ENCODE measurements at regions not wholly inside any gene's neighbourhood (a gene's known extent, or its start where the extent isn't known, plus 50 kb on each side); places are given as distances from the start of the nearest gene placed in this dataset.

GRCh38 chr4:65954416-65954815 lies 284.1 kb upstream of the EPHA5 start:
- FAIRE-seq: no peak
- no peak for DNase-seq (ENCODE audit: extremely low spot score, insufficient read length, low read depth)

GRCh38 chr4:65951177-65951576 lies 280.9 kb upstream of the EPHA5 start:
- no peak for DNase-seq (ENCODE audit: extremely low spot score, insufficient read length, low read depth)

GRCh38 chr4:65943076-65943475 lies 272.8 kb upstream of the EPHA5 start:
- no peak for FAIRE-seq
- DNase-seq (ENCODE audit: extremely low spot score, insufficient read length, low read depth): no peak

More at GRCh38 chr4:65951177-65951576, 280.9 kb upstream of the EPHA5 start:
- no peak for FAIRE-seq

GRCh38 chr4:65924843-65925242 lies 254.6 kb upstream of the EPHA5 start:
- DNase-seq (ENCODE audit: extremely low spot score, insufficient read length, low read depth) (no peak), FAIRE-seq (no peak)

GRCh38 chr4:65923616-65924015 lies 253.3 kb upstream of the EPHA5 start:
- FAIRE-seq (no peak), DNase-seq (ENCODE audit: extremely low spot score, insufficient read length, low read depth) (no peak)

- FAIRE-seq: no peak
Measured at GRCh38 chr4:65921180-65921579, 250.9 kb upstream of the EPHA5 start.

GRCh38 chr4:65918872-65919271 lies 248.6 kb upstream of the EPHA5 start:
- FAIRE-seq (no peak), DNase-seq (ENCODE audit: extremely low spot score, insufficient read length, low read depth) (no peak)

More at GRCh38 chr4:65921180-65921579, 250.9 kb upstream of the EPHA5 start:
- no peak for DNase-seq (ENCODE audit: extremely low spot score, insufficient read length, low read depth)

GRCh38 chr4:65918212-65918611 lies 247.9 kb upstream of the EPHA5 start:
- FAIRE-seq (no peak), DNase-seq (ENCODE audit: extremely low spot score, insufficient read length, low read depth) (no peak)

GRCh38 chr4:65917486-65917885 lies 247.2 kb upstream of the EPHA5 start:
- DNase-seq (ENCODE audit: extremely low spot score, insufficient read length, low read depth): no peak
- FAIRE-seq: no peak

GRCh38 chr4:65911720-65912119 lies 241.4 kb upstream of the EPHA5 start:
- DNase-seq (ENCODE audit: extremely low spot score, insufficient read length, low read depth) (no peak), FAIRE-seq (no peak)

GRCh38 chr4:65893957-65894755 lies 223.9 kb upstream of the EPHA5 start:
- DNase-seq (ENCODE audit: extremely low spot score, insufficient read length, low read depth) (no peak), FAIRE-seq (no peak)

- FAIRE-seq (no peak), DNase-seq (ENCODE audit: extremely low spot score, insufficient read length, low read depth) (no peak)
Measured at GRCh38 chr4:65893271-65893670, 223.0 kb upstream of the EPHA5 start.

- FAIRE-seq: no peak
Measured at GRCh38 chr4:65880594-65880993, 210.3 kb upstream of the EPHA5 start.

GRCh38 chr4:65868096-65868824 lies 198.0 kb upstream of the EPHA5 start:
- DNase-seq (ENCODE audit: extremely low spot score, insufficient read length, low read depth) (no peak), FAIRE-seq (no peak)

More at GRCh38 chr4:65880594-65880993, 210.3 kb upstream of the EPHA5 start:
- DNase-seq (ENCODE audit: extremely low spot score, insufficient read length, low read depth): no peak

- no peak for FAIRE-seq
- DNase-seq (ENCODE audit: extremely low spot score, insufficient read length, low read depth): no peak
Measured at GRCh38 chr4:65865489-65865888, 195.2 kb upstream of the EPHA5 start.

- no peak for FAIRE-seq
Measured at GRCh38 chr4:65861993-65862392, 191.7 kb upstream of the EPHA5 start.

GRCh38 chr4:65845199-65845773 lies 175.0 kb upstream of the EPHA5 start:
- FAIRE-seq (no peak), DNase-seq (ENCODE audit: extremely low spot score, insufficient read length, low read depth) (no peak)

More at GRCh38 chr4:65861993-65862392, 191.7 kb upstream of the EPHA5 start:
- DNase-seq (ENCODE audit: extremely low spot score, insufficient read length, low read depth): no peak

- FAIRE-seq (no peak), DNase-seq (ENCODE audit: extremely low spot score, insufficient read length, low read depth) (no peak)
Measured at GRCh38 chr4:65839164-65839931, 169.1 kb upstream of the EPHA5 start.

- DNase-seq (ENCODE audit: extremely low spot score, insufficient read length, low read depth) (no peak), FAIRE-seq (no peak)
Measured at GRCh38 chr4:65834707-65835106, 164.4 kb upstream of the EPHA5 start.

- no peak for DNase-seq (ENCODE audit: extremely low spot score, insufficient read length, low read depth)
- no peak for FAIRE-seq
Measured at GRCh38 chr4:65831828-65832227, 161.5 kb upstream of the EPHA5 start.

Data from GM18507 (cell line).